ENCODE measurements at regions not wholly inside any gene's neighbourhood (a gene's known extent, or its start where the extent isn't known, plus 50 kb on each side); places are given as distances from the start of the nearest gene placed in this dataset.
A peak's percentile ranks its signal among the peaks of the same experiment; 100 is the strongest.

- TF ChIP-seq POLR2AphosphoS5 (IDR thresholded peaks at IDR 0.05; ENCODE audit: borderline replicate concordance, low read depth, low read length) (no peak), EZH2 (IDR thresholded peaks at IDR 0.05) (no peak), FOXP2 (optimal IDR thresholded peaks at IDR 0.05; ENCODE audit: control extremely low read depth, extremely low read length, insufficient read depth) (no peak)
- Histone ChIP-seq H3K36me3 (ENCODE audit: insufficient read depth, low read length) (no peaks in the 10 kb centered on the region), H3K9me3 (ENCODE audit: low read depth, low read length) (no peaks in the 10 kb centered on the region), H3K4me3 (no peak overlapping the region), H3K9ac (ENCODE audit: insufficient read length) (no peak overlapping the region), H3K27ac (peak overlapping the region; percentile 69)
- DNase-seq (ENCODE audit: low read depth, low spot score) = no peak
Observed at GRCh38 chr6:54697424-54697823, 149.1 kb upstream of the FAM83B start.

GRCh38 chr6:54698974-54699373 lies 147.6 kb upstream of the FAM83B start:
- H3K4me3 ChIP-seq = peak overlapping the region; percentile 42
- H3K36me3 ChIP-seq (ENCODE audit: insufficient read depth, low read length) = no peaks in the 10 kb centered on the region
- peak overlapping the region; percentile 69 for H3K9ac ChIP-seq (ENCODE audit: insufficient read length)
- no peaks in the 10 kb centered on the region for H3K9me3 ChIP-seq (ENCODE audit: low read depth, low read length)
- H3K27ac ChIP-seq = peak overlapping the region; percentile 93
- no peak for TF ChIP-seq FOXP2 (optimal IDR thresholded peaks at IDR 0.05; ENCODE audit: control extremely low read depth, extremely low read length, insufficient read depth)
- no peak for TF ChIP-seq EZH2 (IDR thresholded peaks at IDR 0.05)
- TF ChIP-seq POLR2AphosphoS5 (IDR thresholded peaks at IDR 0.05; ENCODE audit: borderline replicate concordance, low read depth, low read length) = no peak
- DNase-seq (ENCODE audit: low read depth, low spot score) = peak; percentile 50

GRCh38 chr6:54700158-54700557 lies 146.4 kb upstream of the FAM83B start:
- Histone ChIP-seq H3K27ac (peak overlapping the region; percentile 93), H3K9ac (ENCODE audit: insufficient read length) (no peak overlapping the region), H3K4me3 (no peak overlapping the region), H3K36me3 (ENCODE audit: insufficient read depth, low read length) (no peaks in the 10 kb centered on the region), H3K9me3 (ENCODE audit: low read depth, low read length) (no peaks in the 10 kb centered on the region)
- DNase-seq (ENCODE audit: low read depth, low spot score) = no peak
- TF ChIP-seq EZH2 (IDR thresholded peaks at IDR 0.05) (no peak), POLR2AphosphoS5 (IDR thresholded peaks at IDR 0.05; ENCODE audit: borderline replicate concordance, low read depth, low read length) (no peak), FOXP2 (optimal IDR thresholded peaks at IDR 0.05; ENCODE audit: control extremely low read depth, extremely low read length, insufficient read depth) (no peak)

DNA sequence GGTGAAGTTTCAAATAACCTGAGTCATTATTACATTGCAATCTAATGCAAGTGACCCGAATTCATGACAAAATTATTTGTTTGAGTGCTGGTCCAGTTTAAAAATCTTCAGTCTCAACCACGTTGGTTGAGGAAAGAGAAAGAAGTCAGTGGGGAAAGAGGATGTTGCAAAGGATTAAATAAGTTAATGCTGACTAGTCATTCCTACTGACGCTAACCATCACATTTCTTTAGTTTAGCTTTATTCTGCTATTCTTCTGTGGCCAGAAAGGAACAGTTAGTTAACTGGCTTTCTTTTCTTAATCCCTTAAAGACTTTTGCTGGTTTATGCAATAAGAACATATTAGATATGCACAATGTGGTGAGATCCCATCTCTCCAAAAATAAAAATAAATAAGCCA lies 143.8 kb upstream of the FAM83B start:
- no peak overlapping the region for H3K4me3 ChIP-seq
- no peaks in the 10 kb centered on the region for H3K9me3 ChIP-seq (ENCODE audit: low read depth, low read length)
- no peak overlapping the region for H3K27ac ChIP-seq
- DNase-seq (ENCODE audit: low read depth, low spot score) = no peak
- H3K9ac ChIP-seq (ENCODE audit: insufficient read length) = no peak overlapping the region
- no peaks in the 10 kb centered on the region for H3K36me3 ChIP-seq (ENCODE audit: insufficient read depth, low read length)
- no peak for TF ChIP-seq FOXP2 (optimal IDR thresholded peaks at IDR 0.05; ENCODE audit: control extremely low read depth, extremely low read length, insufficient read depth)
- TF ChIP-seq POLR2AphosphoS5 (IDR thresholded peaks at IDR 0.05; ENCODE audit: borderline replicate concordance, low read depth, low read length) = no peak

GRCh38 chr6:54706391-54706790 lies 140.2 kb upstream of the FAM83B start:
- no peaks in the 10 kb centered on the region for H3K36me3 ChIP-seq (ENCODE audit: insufficient read depth, low read length)
- no peak overlapping the region for H3K27ac ChIP-seq
- no peak for DNase-seq (ENCODE audit: low read depth, low spot score)
- no peaks in the 10 kb centered on the region for H3K9me3 ChIP-seq (ENCODE audit: low read depth, low read length)
- H3K9ac ChIP-seq (ENCODE audit: insufficient read length) = no peak overlapping the region
- no peak overlapping the region for H3K4me3 ChIP-seq
- no peak for TF ChIP-seq FOXP2 (optimal IDR thresholded peaks at IDR 0.05; ENCODE audit: control extremely low read depth, extremely low read length, insufficient read depth)

DNA sequence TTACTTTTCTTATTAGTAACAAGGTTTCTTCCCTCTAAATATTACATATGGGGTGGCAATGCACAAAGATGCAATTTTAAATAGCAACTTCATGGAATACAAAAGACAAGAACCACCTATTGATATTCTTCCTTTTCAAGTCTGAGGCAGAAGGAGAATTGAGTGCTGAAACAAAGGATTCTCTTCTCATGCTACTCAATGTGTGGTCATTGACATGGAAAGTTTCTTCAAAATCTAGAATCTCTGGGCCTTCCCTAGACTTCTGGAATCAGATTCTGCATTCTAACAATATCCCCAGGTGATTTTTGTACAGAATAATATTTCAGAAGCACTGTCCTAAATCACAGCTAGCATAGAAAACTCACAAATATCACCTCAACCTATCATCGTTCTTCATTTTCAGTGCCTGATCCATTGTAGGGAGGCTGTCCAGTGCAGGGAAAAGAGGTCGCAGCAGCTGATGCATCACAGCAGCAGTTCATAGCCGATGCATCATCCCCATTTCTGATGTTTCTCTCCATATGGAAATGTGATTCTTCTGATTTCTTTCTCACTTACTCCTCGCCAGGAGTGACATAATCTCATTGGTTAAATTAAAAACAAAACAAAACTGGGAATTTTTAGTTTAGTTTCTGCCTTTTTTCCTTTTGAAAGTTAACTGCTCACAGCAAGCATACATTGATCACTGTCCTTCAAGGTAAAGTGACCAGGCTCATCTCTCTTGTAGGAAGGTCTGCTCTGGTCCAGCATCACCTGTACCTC lies 139.5 kb upstream of the FAM83B start:
- TF ChIP-seq POLR2AphosphoS5 (IDR thresholded peaks at IDR 0.05; ENCODE audit: borderline replicate concordance, low read depth, low read length) = no peak
- TF ChIP-seq FOXP2 (optimal IDR thresholded peaks at IDR 0.05; ENCODE audit: control extremely low read depth, extremely low read length, insufficient read depth) = no peak
- TF ChIP-seq EZH2 (IDR thresholded peaks at IDR 0.05) = no peak
- Histone ChIP-seq H3K9me3 (ENCODE audit: low read depth, low read length) (no peaks in the 10 kb centered on the region), H3K27ac (no peak overlapping the region), H3K9ac (ENCODE audit: insufficient read length) (no peak overlapping the region), H3K4me3 (no peak overlapping the region), H3K36me3 (ENCODE audit: insufficient read depth, low read length) (no peaks in the 10 kb centered on the region)
- DNase-seq (ENCODE audit: low read depth, low spot score) = no peak

- Histone ChIP-seq H3K4me3 (no peak overlapping the region), H3K9me3 (ENCODE audit: low read depth, low read length) (no peaks in the 10 kb centered on the region), H3K9ac (ENCODE audit: insufficient read length) (no peak overlapping the region), H3K36me3 (ENCODE audit: insufficient read depth, low read length) (no peaks in the 10 kb centered on the region), H3K27ac (no peak overlapping the region)
- TF ChIP-seq POLR2AphosphoS5 (IDR thresholded peaks at IDR 0.05; ENCODE audit: borderline replicate concordance, low read depth, low read length) (no peak), FOXP2 (optimal IDR thresholded peaks at IDR 0.05; ENCODE audit: control extremely low read depth, extremely low read length, insufficient read depth) (no peak), EZH2 (IDR thresholded peaks at IDR 0.05) (no peak)
- DNase-seq (ENCODE audit: low read depth, low spot score) = no peak
Observed at GRCh38 chr6:54710456-54710855, 136.1 kb upstream of the FAM83B start.

DNA sequence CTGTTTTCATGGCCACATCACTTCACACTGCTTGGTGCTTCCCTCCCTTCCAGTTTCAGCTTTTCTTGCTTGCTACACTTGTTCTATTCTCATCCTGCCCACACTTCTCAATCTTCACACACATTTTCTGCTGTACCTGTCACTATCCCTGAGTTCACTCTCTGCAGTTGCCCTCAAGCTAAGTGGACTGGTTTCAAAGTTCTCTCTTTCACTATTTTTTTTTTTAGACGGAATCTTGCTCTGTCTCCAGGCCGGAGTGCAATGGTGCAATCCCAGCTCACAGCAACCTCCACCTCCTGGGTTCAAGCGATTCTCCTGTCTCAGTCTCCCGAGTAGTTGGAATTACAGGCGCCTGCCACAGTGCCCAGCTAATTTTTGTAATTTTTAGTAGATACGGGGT lies 130.6 kb upstream of the FAM83B start:
- TF ChIP-seq POLR2AphosphoS5 (IDR thresholded peaks at IDR 0.05; ENCODE audit: borderline replicate concordance, low read depth, low read length) = no peak
- no peak for TF ChIP-seq FOXP2 (optimal IDR thresholded peaks at IDR 0.05; ENCODE audit: control extremely low read depth, extremely low read length, insufficient read depth)
- TF ChIP-seq EZH2 (IDR thresholded peaks at IDR 0.05) = no peak

GRCh38 chr6:54716877-54717276 lies 129.7 kb upstream of the FAM83B start:
- Histone ChIP-seq H3K4me3 (no peak overlapping the region), H3K9ac (ENCODE audit: insufficient read length) (no peak overlapping the region), H3K9me3 (ENCODE audit: low read depth, low read length) (no peaks in the 10 kb centered on the region), H3K36me3 (ENCODE audit: insufficient read depth, low read length) (no peaks in the 10 kb centered on the region), H3K27ac (no peak overlapping the region; the same call in 1 of the 2 replicates)
- peak; percentile 45 for DNase-seq (ENCODE audit: low read depth, low spot score)
- TF ChIP-seq FOXP2 (optimal IDR thresholded peaks at IDR 0.05; ENCODE audit: control extremely low read depth, extremely low read length, insufficient read depth) (no peak), POLR2AphosphoS5 (IDR thresholded peaks at IDR 0.05; ENCODE audit: borderline replicate concordance, low read depth, low read length) (no peak), EZH2 (IDR thresholded peaks at IDR 0.05) (no peak)

More for the DNA sequence above, 130.6 kb upstream of the FAM83B start:
- Histone ChIP-seq H3K9ac (ENCODE audit: insufficient read length) (no peak overlapping the region), H3K9me3 (ENCODE audit: low read depth, low read length) (no peaks in the 10 kb centered on the region), H3K27ac (0 out of 2 replicates have a peak overlapping the region, but pooled peaks have one; percentile 26), H3K36me3 (ENCODE audit: insufficient read depth, low read length) (no peaks in the 10 kb centered on the region), H3K4me3 (no peak overlapping the region)
- no peak for DNase-seq (ENCODE audit: low read depth, low spot score)

Data from SK-N-MC (cell line).